OCI-LY3 (cell line): ENCODE measurements at regions not wholly inside any gene's neighbourhood (a gene's known extent, or its start where the extent isn't known, plus 50 kb on each side); places are given as distances from the start of the nearest gene placed in this dataset.

Source experiments
- H2AFZ ChIP-seq: fragments of 200-600, 300-600 bp; shearing (Covaris generic); 2 replicates; pipeline ENCODE4 v1.6.0; 2014; ENCODE audit warnings: antibody characterized with exemption, low read depth, low read length
- H3K27ac ChIP-seq: fragments of 200-600, 300-600 bp; sonication (generic); 2 replicates; pipeline ENCODE4 v1.5.1; 2014; ENCODE audit warnings: mild to moderate bottlenecking, low read length, moderate library complexity, mixed read lengths
- H3K27me3 ChIP-seq: fragments of 200-600, 300-600 bp; sonication (generic); 2 replicates; pipeline ENCODE4 v1.6.1; 2014; ENCODE audit warnings: low read depth, low read length, mixed read lengths
- H3K36me3 ChIP-seq: fragments of 200-600, 300-600 bp; sonication (generic); replicated peaks from 2 replicates; pipeline ENCODE3; 2014; ENCODE audit warnings: low read depth, low read length, mixed read lengths
- H3K4me1 ChIP-seq: fragments of 300-600, 200-600 bp; sonication (generic); 2 replicates; pipeline ENCODE4 v1.6.1; 2014; ENCODE audit warnings: low read length, mixed read lengths
- H3K4me2 ChIP-seq: fragments of 200-600, 300-600 bp; sonication (generic); 2 replicates; pipeline ENCODE4 v1.6.1; 2014; ENCODE audit warnings: low read length, mixed read lengths
- H3K4me3 ChIP-seq: fragments of 300-600, 200-600 bp; sonication (generic); 2 replicates; pipeline ENCODE4 v1.5.1; 2014; ENCODE audit warnings: antibody characterized with exemption, mild to moderate bottlenecking, low read length, moderate library complexity
- H3K79me2 ChIP-seq: fragments of 300-600, 200-600 bp; shearing (Covaris generic); 2 replicates; pipeline ENCODE4 v1.6.1; 2014; ENCODE audit warnings: mild to moderate bottlenecking, low read length, mixed read lengths
- H3K9ac ChIP-seq: fragments of 300-600, 200-600 bp; shearing (Covaris generic); 2 replicates; pipeline ENCODE4 v1.6.0; 2014; ENCODE audit warnings: mild to moderate bottlenecking, low read length, moderate library complexity
- H3K9me3 ChIP-seq: fragments of 200-600, 300-600 bp; shearing (Covaris generic); 2 replicates; pipeline ENCODE4 v1.6.1; 2014; ENCODE audit warnings: low read length, mixed read lengths; ENCODE audit not compliant: insufficient read depth
- H4K20me1 ChIP-seq: fragments of 200-600, 300-600 bp; sonication (generic); 2 replicates; pipeline ENCODE4 v1.6.1; 2016; ENCODE audit warnings: low read length, mixed read lengths; ENCODE audit not compliant: insufficient read depth
- EZH2phosphoT487 ChIP-seq: fragments of 200-600 bp; shearing (Covaris generic); IDR thresholded peaks from 2 replicates; pipeline ENCODE4 v1.6.1; 2018; ENCODE audit warnings: antibody characterized with exemption, mixed run types, low read depth
- TF ChIP-seq, protein P1 (sequence below): fragments of 200-600, 300-600 bp; sonication (generic); IDR thresholded peaks from 2 replicates; pipeline ENCODE4 v1.5.1; 2014; ENCODE audit warnings: antibody characterized with exemption, low read length, low read depth

DNA sequence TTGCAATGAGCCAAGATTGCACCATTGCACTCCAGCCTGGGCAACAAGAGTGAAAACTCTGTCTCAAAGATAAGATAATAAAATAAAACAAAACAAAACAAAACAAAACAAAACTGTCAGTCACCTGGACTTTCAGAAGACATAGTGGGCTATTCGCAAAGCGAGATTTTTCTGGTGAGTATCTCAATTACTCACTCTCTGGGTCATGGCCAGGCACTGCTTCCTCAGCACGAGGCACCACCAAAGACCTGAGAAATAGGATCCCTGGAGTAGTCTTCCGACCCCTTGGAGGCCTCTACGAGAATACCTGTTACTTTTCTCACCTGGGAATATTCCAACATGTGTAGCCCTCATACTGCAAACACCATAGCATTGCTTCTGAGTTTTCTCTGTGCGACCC is 201.7 kb upstream of the ZNF618 start:
- TF ChIP-seq, protein P1, sequence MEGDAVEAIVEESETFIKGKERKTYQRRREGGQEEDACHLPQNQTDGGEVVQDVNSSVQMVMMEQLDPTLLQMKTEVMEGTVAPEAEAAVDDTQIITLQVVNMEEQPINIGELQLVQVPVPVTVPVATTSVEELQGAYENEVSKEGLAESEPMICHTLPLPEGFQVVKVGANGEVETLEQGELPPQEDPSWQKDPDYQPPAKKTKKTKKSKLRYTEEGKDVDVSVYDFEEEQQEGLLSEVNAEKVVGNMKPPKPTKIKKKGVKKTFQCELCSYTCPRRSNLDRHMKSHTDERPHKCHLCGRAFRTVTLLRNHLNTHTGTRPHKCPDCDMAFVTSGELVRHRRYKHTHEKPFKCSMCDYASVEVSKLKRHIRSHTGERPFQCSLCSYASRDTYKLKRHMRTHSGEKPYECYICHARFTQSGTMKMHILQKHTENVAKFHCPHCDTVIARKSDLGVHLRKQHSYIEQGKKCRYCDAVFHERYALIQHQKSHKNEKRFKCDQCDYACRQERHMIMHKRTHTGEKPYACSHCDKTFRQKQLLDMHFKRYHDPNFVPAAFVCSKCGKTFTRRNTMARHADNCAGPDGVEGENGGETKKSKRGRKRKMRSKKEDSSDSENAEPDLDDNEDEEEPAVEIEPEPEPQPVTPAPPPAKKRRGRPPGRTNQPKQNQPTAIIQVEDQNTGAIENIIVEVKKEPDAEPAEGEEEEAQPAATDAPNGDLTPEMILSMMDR, result no peak
- no peak for TF ChIP-seq EZH2phosphoT487
- H3K9ac ChIP-seq, result no peak overlapping the region
- no peaks in the 10 kb centered on the region; the same call in 1 of the 2 replicates for H3K4me1 ChIP-seq
- H2AFZ ChIP-seq, result no peak overlapping the region
- no peaks in the 10 kb centered on the region for H4K20me1 ChIP-seq
- H3K27ac ChIP-seq, result no peak overlapping the region
- H3K9me3 ChIP-seq, result no peaks in the 10 kb centered on the region
- H3K4me3 ChIP-seq, result no peak overlapping the region
- no peaks in the 10 kb centered on the region for H3K36me3 ChIP-seq
- peaks cover 42% of the 10 kb centered on the region for H3K27me3 ChIP-seq
- H3K4me2 ChIP-seq, result no peak overlapping the region
- H3K79me2 ChIP-seq, result no peaks in the 10 kb centered on the region

DNA sequence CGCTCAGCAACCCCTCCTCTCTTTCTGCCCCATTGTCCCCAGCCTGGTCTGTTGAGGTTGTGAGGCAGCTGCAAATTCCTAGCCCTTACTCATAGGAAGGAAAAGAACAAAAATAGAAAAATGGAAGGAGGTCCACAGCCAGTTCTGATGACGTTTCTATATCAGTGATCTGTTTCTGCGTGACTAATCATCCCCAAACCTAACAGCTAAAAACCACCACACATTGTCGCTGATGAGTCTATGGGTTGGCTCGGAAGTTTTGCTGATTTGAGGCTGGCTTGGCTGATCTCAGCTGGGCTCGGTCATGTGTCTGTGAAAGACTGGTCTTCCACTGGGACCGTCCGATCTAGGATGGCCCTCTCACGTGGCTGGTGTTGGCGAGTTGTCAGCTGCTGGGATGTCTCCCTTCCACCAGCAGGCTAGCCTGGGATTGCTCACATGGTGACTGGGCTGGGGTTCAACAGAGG is 200.6 kb upstream of the ZNF618 start:
- no peak overlapping the region for H3K4me3 ChIP-seq
- H3K36me3 ChIP-seq, result no peaks in the 10 kb centered on the region
- H3K27ac ChIP-seq, result no peak overlapping the region
- H2AFZ ChIP-seq, result no peak overlapping the region
- H3K9ac ChIP-seq, result no peak overlapping the region
- peaks cover 42% of the 10 kb centered on the region for H3K27me3 ChIP-seq
- TF ChIP-seq EZH2phosphoT487, result no peak
- TF ChIP-seq, protein P1, result no peak
- no peaks in the 10 kb centered on the region for H3K79me2 ChIP-seq
- H3K4me1 ChIP-seq, result no peaks in the 10 kb centered on the region
- H3K9me3 ChIP-seq, result no peaks in the 10 kb centered on the region
- no peaks in the 10 kb centered on the region for H4K20me1 ChIP-seq
- no peak overlapping the region for H3K4me2 ChIP-seq

DNA sequence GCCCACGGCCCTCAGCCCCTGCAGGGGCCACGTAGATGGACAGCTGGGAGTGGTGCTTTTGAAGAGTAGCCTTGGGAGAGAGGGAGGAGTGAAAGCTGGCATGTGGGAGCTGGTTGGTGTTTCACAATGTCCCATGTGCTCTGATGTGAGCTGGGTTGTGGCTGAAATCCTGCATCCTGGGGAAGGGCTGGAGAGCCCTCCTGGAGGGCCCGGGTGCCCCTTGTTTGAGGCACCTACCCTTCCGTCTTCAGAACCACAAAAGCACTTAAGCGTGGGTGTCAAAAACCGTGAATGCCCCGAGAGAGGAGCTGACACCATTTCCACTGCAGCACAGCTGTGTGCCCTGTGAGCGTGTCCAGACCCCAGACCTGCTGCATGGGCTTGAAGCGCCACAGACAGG is 199.1 kb upstream of the ZNF618 start:
- TF ChIP-seq EZH2phosphoT487, result no peak
- TF ChIP-seq, protein P1, result no peak
- H4K20me1 ChIP-seq, result no peaks in the 10 kb centered on the region
- H3K27me3 ChIP-seq, result peaks cover 45% of the 10 kb centered on the region
- no peak overlapping the region for H3K9ac ChIP-seq
- no peaks in the 10 kb centered on the region for H3K79me2 ChIP-seq
- H2AFZ ChIP-seq, result no peak overlapping the region
- no peak overlapping the region for H3K4me3 ChIP-seq
- H3K36me3 ChIP-seq, result no peaks in the 10 kb centered on the region
- H3K9me3 ChIP-seq, result no peaks in the 10 kb centered on the region
- no peak overlapping the region for H3K4me2 ChIP-seq
- H3K4me1 ChIP-seq, result no peaks in the 10 kb centered on the region
- no peak overlapping the region for H3K27ac ChIP-seq

DNA sequence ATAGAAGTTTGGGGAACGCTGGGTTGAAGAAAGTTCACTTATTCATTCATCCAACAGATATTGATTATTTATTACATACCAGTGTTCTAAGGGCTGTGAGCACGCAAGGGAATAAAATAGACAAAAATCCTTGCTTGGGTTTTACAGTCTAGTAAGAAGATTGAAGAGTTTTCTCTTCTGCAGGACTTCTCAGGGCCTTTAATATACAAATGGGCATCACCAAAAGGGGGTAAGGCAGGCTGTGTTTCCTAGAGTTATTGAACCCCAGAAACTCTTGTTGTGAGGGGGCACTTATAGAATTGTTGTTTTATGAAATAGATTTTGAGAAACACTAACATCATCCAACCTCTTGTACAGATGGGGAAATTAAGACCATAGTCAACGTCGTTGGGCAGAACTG is 198.5 kb upstream of the ZNF618 start:
- H3K4me2 ChIP-seq, result no peak overlapping the region
- no peak overlapping the region for H3K9ac ChIP-seq
- H3K9me3 ChIP-seq, result no peaks in the 10 kb centered on the region
- H3K4me3 ChIP-seq, result no peak overlapping the region
- H3K27me3 ChIP-seq, result peaks cover 45% of the 10 kb centered on the region
- no peak overlapping the region for H2AFZ ChIP-seq
- H3K36me3 ChIP-seq, result no peaks in the 10 kb centered on the region
- no peaks in the 10 kb centered on the region for H4K20me1 ChIP-seq
- H3K79me2 ChIP-seq, result no peaks in the 10 kb centered on the region
- H3K27ac ChIP-seq, result no peak overlapping the region
- no peak for TF ChIP-seq EZH2phosphoT487
- TF ChIP-seq, protein P1, result no peak
- H3K4me1 ChIP-seq, result peaks cover 3% of the 10 kb centered on the region
